Glomerular endothelial cell (primary cell): ENCODE measurements at regions not wholly inside any gene's neighbourhood (a gene's known extent, or its start where the extent isn't known, plus 50 kb on each side); places are given as distances from the start of the nearest gene placed in this dataset.

Source experiments
- DNase-seq: peaks from one replicate; pipeline ENCODE4 v3.0.0-alpha.2; 2011; ENCODE audit warnings: low read depth, low spot score; ENCODE audit errors: extremely low read depth

- DNase-seq, result no peak
Observed at GRCh38 chr3:28799084-28799483, 450.5 kb upstream of the AZI2 start.

GRCh38 chr3:28800203-28800602, 451.6 kb upstream of the AZI2 start:
- no peak for DNase-seq

- no peak for DNase-seq
Observed at GRCh38 chr3:28808068-28808467, 459.4 kb upstream of the AZI2 start.

GRCh38 chr3:28816017-28816416, 464.9 kb upstream of the RBMS3 start:
- DNase-seq, result no peak

- DNase-seq, result no peak
Observed at GRCh38 chr3:28824316-28824715, 456.6 kb upstream of the RBMS3 start.

- no peak for DNase-seq
Observed at GRCh38 chr3:28826840-28827239, 454.0 kb upstream of the RBMS3 start.

- no peak for DNase-seq
Observed at GRCh38 chr3:28835249-28835648, 445.6 kb upstream of the RBMS3 start.

- no peak for DNase-seq
Observed at GRCh38 chr3:28835751-28836150, 445.1 kb upstream of the RBMS3 start.

GRCh38 chr3:28836199-28836598, 444.7 kb upstream of the RBMS3 start:
- no peak for DNase-seq

- DNase-seq, result no peak
Observed at GRCh38 chr3:28840976-28841376, 439.9 kb upstream of the RBMS3 start.

GRCh38 chr3:28841441-28841840, 439.4 kb upstream of the RBMS3 start:
- DNase-seq, result no peak

- no peak for DNase-seq
Observed at GRCh38 chr3:28844298-28845005, 436.4 kb upstream of the RBMS3 start.

- no peak for DNase-seq
Observed at GRCh38 chr3:28845006-28845324, 435.9 kb upstream of the RBMS3 start.

- no peak for DNase-seq
Observed at GRCh38 chr3:28846971-28847478, 433.8 kb upstream of the RBMS3 start.

- no peak for DNase-seq
Observed at GRCh38 chr3:28847736-28848135, 433.1 kb upstream of the RBMS3 start.

- no peak for DNase-seq
Observed at GRCh38 chr3:28850186-28850585, 430.7 kb upstream of the RBMS3 start.

- DNase-seq, result no peak
Observed at GRCh38 chr3:28853830-28854229, 427.0 kb upstream of the RBMS3 start.

GRCh38 chr3:28856796-28857195, 424.1 kb upstream of the RBMS3 start:
- DNase-seq, result no peak

GRCh38 chr3:28859897-28860296, 421.0 kb upstream of the RBMS3 start:
- DNase-seq, result no peak

- no peak for DNase-seq
Observed at GRCh38 chr3:28860307-28860706, 420.6 kb upstream of the RBMS3 start.

GRCh38 chr3:28863186-28863585, 417.7 kb upstream of the RBMS3 start:
- no peak for DNase-seq

GRCh38 chr3:28867836-28868235, 413.0 kb upstream of the RBMS3 start:
- no peak for DNase-seq

- no peak for DNase-seq
Observed at GRCh38 chr3:28868897-28869296, 412.0 kb upstream of the RBMS3 start.
